ENCODE measurements at regions not wholly inside any gene's neighbourhood (a gene's known extent, or its start where the extent isn't known, plus 50 kb on each side); places are given as distances from the start of the nearest gene placed in this dataset. TPM values are rescaled to one million over a fixed set of nuclear protein-coding genes. Genes with fewer than 3 reads are reported as not detected.

MicroRNAs encoded in the stretch of these regions (microRNA counts, 767-probe panel; counts per million panel counts)
- microRNA hsa-miR-1185-5p (not detected), microRNA hsa-miR-1193 (not detected), microRNA hsa-miR-1197 (not detected), microRNA hsa-miR-134 (not detected), microRNA hsa-miR-154-5p (not detected), microRNA hsa-miR-299-3p (not detected), microRNA hsa-miR-299-5p (not detected), microRNA hsa-miR-300 (not detected), microRNA hsa-miR-323a-3p (not detected), microRNA hsa-miR-323a-5p (not detected), microRNA hsa-miR-323b-3p (not detected), microRNA hsa-miR-323b-5p (not detected), microRNA hsa-miR-329 (not detected), microRNA hsa-miR-369-3p (not detected), microRNA hsa-miR-369-5p (not detected), microRNA hsa-miR-376a-3p (not detected), microRNA hsa-miR-376b (not detected), microRNA hsa-miR-376c (not detected), microRNA hsa-miR-377-3p (not detected), microRNA hsa-miR-379-5p (not detected), microRNA hsa-miR-380-3p (not detected), microRNA hsa-miR-381 (not detected), microRNA hsa-miR-382-5p (not detected), microRNA hsa-miR-409-3p (not detected), microRNA hsa-miR-409-5p (not detected), microRNA hsa-miR-410 (not detected), microRNA hsa-miR-411-5p (not detected), microRNA hsa-miR-412 (not detected), microRNA hsa-miR-485-3p (not detected), microRNA hsa-miR-485-5p (not detected), microRNA hsa-miR-487a (not detected), microRNA hsa-miR-487b (not detected), microRNA hsa-miR-494 (2,361 counts per million, percentile 3 among the panel's probes with 10 or more counts), microRNA hsa-miR-495 (not detected), microRNA hsa-miR-496 (not detected), microRNA hsa-miR-539-5p (not detected), microRNA hsa-miR-541-3p (not detected), microRNA hsa-miR-543 (not detected), microRNA hsa-miR-544a (not detected), microRNA hsa-miR-654-3p (not detected), microRNA hsa-miR-654-5p (not detected), microRNA hsa-miR-655 (not detected), microRNA hsa-miR-656 (not detected), microRNA hsa-miR-668 (not detected), microRNA hsa-miR-758 (not detected), microRNA hsa-miR-889 (not detected)

Small RNA genes in the stretch of these regions (microRNA-seq; reads per million reads assigned to microRNA genes)
- gene MIR1185-1 (not detected), gene MIR1185-2 (not detected), gene MIR1193 (not detected), gene MIR1197 (not detected), gene MIR134 (not detected), gene MIR154 (0.66 reads per million), gene MIR299 (not detected), gene MIR300 (not detected), gene MIR323A (0.66 reads per million), gene MIR323B (not detected), gene MIR329-1 (not detected), gene MIR329-2 (not detected), gene MIR369 (0.89 reads per million), gene MIR376A1 (not detected), gene MIR376A2 (not detected), gene MIR376B (not detected), gene MIR376C (1.3 reads per million), gene MIR377 (not detected), gene MIR379 (not detected), gene MIR380 (not detected), gene MIR381 (0.66 reads per million), gene MIR382 (0.89 reads per million), gene MIR409 (2.4 reads per million, percentile 5 among the genes with 10 or more reads in this experiment), gene MIR411 (not detected), gene MIR412 (not detected), gene MIR485 (not detected), gene MIR487A (not detected), gene MIR487B (1.3 reads per million), gene MIR494 (not detected), gene MIR495 (not detected), gene MIR496 (not detected), gene MIR539 (not detected), gene MIR541 (not detected), gene MIR543 (not detected), gene MIR544A (not detected), gene MIR654 (not detected), gene MIR655 (not detected), gene MIR656 (not detected), gene MIR668 (not detected), gene MIR758 (not detected), gene MIR889 (not detected)

Small RNA genes in the stretch of these regions (small RNA-seq; reads per million reads assigned to genes)
- not detected for gene MIR1185-1 (ENCODE audit: low replicate concordance)
- not detected for gene MIR1185-2 (ENCODE audit: low replicate concordance)
- gene MIR1193 (ENCODE audit: low replicate concordance) = not detected
- gene MIR1197 (ENCODE audit: low replicate concordance) = not detected
- not detected for gene MIR134 (ENCODE audit: low replicate concordance)
- gene MIR154 (ENCODE audit: low replicate concordance) = not detected
- gene MIR299 (ENCODE audit: low replicate concordance) = not detected
- gene MIR300 (ENCODE audit: low replicate concordance) = not detected
- not detected for gene MIR323A (ENCODE audit: low replicate concordance)
- gene MIR323B (ENCODE audit: low replicate concordance) = not detected
- not detected for gene MIR329-1 (ENCODE audit: low replicate concordance)
- gene MIR329-2 (ENCODE audit: low replicate concordance) = not detected
- gene MIR369 (ENCODE audit: low replicate concordance) = not detected
- gene MIR377 (ENCODE audit: low replicate concordance) = not detected
- gene MIR379 (ENCODE audit: low replicate concordance) = not detected
- not detected for gene MIR380 (ENCODE audit: low replicate concordance)
- gene MIR381 (ENCODE audit: low replicate concordance) = not detected
- gene MIR409 (ENCODE audit: low replicate concordance) = not detected
- gene MIR411 (ENCODE audit: low replicate concordance) = not detected
- gene MIR412 (ENCODE audit: low replicate concordance) = not detected
- gene MIR485 (ENCODE audit: low replicate concordance) = not detected
- not detected for gene MIR487A (ENCODE audit: low replicate concordance)
- not detected for gene MIR487B (ENCODE audit: low replicate concordance)
- not detected for gene MIR494 (ENCODE audit: low replicate concordance)
- gene MIR495 (ENCODE audit: low replicate concordance) = not detected
- gene MIR496 (ENCODE audit: low replicate concordance) = not detected
- not detected for gene MIR539 (ENCODE audit: low replicate concordance)
- not detected for gene MIR541 (ENCODE audit: low replicate concordance)
- gene MIR543 (ENCODE audit: low replicate concordance) = not detected
- gene MIR544A (ENCODE audit: low replicate concordance) = not detected
- gene MIR654 (ENCODE audit: low replicate concordance) = 0.07 reads per million
- gene MIR655 (ENCODE audit: low replicate concordance) = not detected
- not detected for gene MIR656 (ENCODE audit: low replicate concordance)
- not detected for gene MIR668 (ENCODE audit: low replicate concordance)
- not detected for gene MIR758 (ENCODE audit: low replicate concordance)
- not detected for gene MIR889 (ENCODE audit: low replicate concordance)
- not detected for gene RF00012 (ENCODE audit: low replicate concordance)
- gene RF00181 (ENCODE audit: low replicate concordance) = not detected
- gene SNORD114-10 (ENCODE audit: low replicate concordance) = not detected
- not detected for gene SNORD114-11 (ENCODE audit: low replicate concordance)
- 0.47 reads per million, percentile 32 among the genes with 10 or more reads in this experiment for gene SNORD114-12 (ENCODE audit: low replicate concordance)
- gene SNORD114-13 (ENCODE audit: low replicate concordance) = not detected
- not detected for gene SNORD114-14 (ENCODE audit: low replicate concordance)
- 0.07 reads per million for gene SNORD114-15 (ENCODE audit: low replicate concordance)
- gene SNORD114-16 (ENCODE audit: low replicate concordance) = not detected
- not detected for gene SNORD114-17 (ENCODE audit: low replicate concordance)
- not detected for gene SNORD114-18 (ENCODE audit: low replicate concordance)
- gene SNORD114-19 (ENCODE audit: low replicate concordance) = not detected
- gene SNORD114-20 (ENCODE audit: low replicate concordance) = 0.20 reads per million
- gene SNORD114-21 (ENCODE audit: low replicate concordance) = not detected
- 0.15 reads per million for gene SNORD114-22 (ENCODE audit: low replicate concordance)
- not detected for gene SNORD114-23 (ENCODE audit: low replicate concordance)
- not detected for gene SNORD114-24 (ENCODE audit: low replicate concordance)
- gene SNORD114-25 (ENCODE audit: low replicate concordance) = 0.17 reads per million
- gene SNORD114-26 (ENCODE audit: low replicate concordance) = not detected
- not detected for gene SNORD114-27 (ENCODE audit: low replicate concordance)
- gene SNORD114-28 (ENCODE audit: low replicate concordance) = 0.07 reads per million
- gene SNORD114-29 (ENCODE audit: low replicate concordance) = not detected
- gene SNORD114-30 (ENCODE audit: low replicate concordance) = not detected
- gene SNORD114-31 (ENCODE audit: low replicate concordance) = not detected
- not detected for gene SNORD114-5 (ENCODE audit: low replicate concordance)
- not detected for gene SNORD114-6 (ENCODE audit: low replicate concordance)
- not detected for gene SNORD114-7 (ENCODE audit: low replicate concordance)
- 0.07 reads per million for gene SNORD114-9 (ENCODE audit: low replicate concordance)
